ENCODE measurements at regions not wholly inside any gene's neighbourhood (a gene's known extent, or its start where the extent isn't known, plus 50 kb on each side); places are given as distances from the start of the nearest gene placed in this dataset.

DNA sequence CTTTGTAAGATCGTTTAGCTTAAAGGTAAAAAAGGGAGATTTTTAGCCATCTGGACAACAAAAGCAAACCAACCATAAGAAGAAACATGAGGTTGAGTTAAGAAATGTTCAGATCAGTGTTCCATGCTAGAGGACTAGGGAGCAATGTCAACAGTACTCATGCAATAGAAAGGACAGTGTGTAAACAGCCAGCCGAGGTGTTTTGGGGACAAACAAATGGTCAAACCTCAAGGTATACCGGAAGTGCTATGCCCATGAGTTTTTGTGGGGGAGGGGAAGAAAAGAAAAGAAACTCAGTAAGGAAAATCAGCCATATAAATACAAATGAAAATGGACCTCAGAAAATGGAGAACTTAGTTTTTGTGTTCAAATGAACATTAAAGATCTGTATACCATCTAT, 289.5 kb upstream of the GRM7 start:
- Mint-ChIP-seq H3K4me3 (ENCODE audit: unreplicated experiment) (no peak overlapping the region), H3K4me1 (ENCODE audit: unreplicated experiment) (no peaks in the 10 kb centered on the region), H3K27me3 (ENCODE audit: unreplicated experiment) (no peaks in the 10 kb centered on the region), H3K9me3 (ENCODE audit: unreplicated experiment) (peaks cover 27% of the 10 kb centered on the region), H3K36me3 (ENCODE audit: unreplicated experiment) (no peaks in the 10 kb centered on the region), H3K27ac (ENCODE audit: unreplicated experiment) (no peak overlapping the region)
- TF ChIP-seq, protein P1, sequence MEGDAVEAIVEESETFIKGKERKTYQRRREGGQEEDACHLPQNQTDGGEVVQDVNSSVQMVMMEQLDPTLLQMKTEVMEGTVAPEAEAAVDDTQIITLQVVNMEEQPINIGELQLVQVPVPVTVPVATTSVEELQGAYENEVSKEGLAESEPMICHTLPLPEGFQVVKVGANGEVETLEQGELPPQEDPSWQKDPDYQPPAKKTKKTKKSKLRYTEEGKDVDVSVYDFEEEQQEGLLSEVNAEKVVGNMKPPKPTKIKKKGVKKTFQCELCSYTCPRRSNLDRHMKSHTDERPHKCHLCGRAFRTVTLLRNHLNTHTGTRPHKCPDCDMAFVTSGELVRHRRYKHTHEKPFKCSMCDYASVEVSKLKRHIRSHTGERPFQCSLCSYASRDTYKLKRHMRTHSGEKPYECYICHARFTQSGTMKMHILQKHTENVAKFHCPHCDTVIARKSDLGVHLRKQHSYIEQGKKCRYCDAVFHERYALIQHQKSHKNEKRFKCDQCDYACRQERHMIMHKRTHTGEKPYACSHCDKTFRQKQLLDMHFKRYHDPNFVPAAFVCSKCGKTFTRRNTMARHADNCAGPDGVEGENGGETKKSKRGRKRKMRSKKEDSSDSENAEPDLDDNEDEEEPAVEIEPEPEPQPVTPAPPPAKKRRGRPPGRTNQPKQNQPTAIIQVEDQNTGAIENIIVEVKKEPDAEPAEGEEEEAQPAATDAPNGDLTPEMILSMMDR (IDR thresholded peaks at IDR 0.05) = no peak
- no peak for DNase-seq (ENCODE audit: extremely low spot score, unreplicated experiment)

DNA sequence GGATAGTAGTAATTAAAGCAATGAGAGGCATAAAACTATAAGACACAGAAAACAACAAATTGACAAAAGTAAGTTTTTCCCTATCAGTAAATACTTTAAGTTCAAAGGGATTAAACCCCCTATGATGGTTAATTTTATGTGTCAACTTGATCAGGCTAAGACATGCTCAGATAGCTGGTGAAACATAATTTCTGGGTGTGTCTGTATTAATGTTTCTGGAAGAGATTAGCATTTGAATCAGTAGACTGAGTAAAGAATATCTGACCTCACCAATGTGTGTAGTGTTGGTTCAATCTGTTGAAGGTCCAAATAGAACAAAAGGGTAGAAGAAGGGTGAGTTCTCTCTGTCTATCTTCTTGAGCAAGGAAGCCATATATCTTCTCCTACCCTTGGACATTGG, 283.3 kb upstream of the GRM7 start:
- peaks cover 30% of the 10 kb centered on the region for H3K9me3 Mint-ChIP-seq (ENCODE audit: unreplicated experiment)
- H3K4me3 Mint-ChIP-seq (ENCODE audit: unreplicated experiment) = no peak overlapping the region
- no peaks in the 10 kb centered on the region for H3K27me3 Mint-ChIP-seq (ENCODE audit: unreplicated experiment)
- H3K27ac Mint-ChIP-seq (ENCODE audit: unreplicated experiment) = no peak overlapping the region
- TF ChIP-seq, protein P1 (IDR thresholded peaks at IDR 0.05) = no peak
- no peak for DNase-seq (ENCODE audit: extremely low spot score, unreplicated experiment)
- no peaks in the 10 kb centered on the region for H3K36me3 Mint-ChIP-seq (ENCODE audit: unreplicated experiment)
- H3K4me1 Mint-ChIP-seq (ENCODE audit: unreplicated experiment) = no peaks in the 10 kb centered on the region

DNA sequence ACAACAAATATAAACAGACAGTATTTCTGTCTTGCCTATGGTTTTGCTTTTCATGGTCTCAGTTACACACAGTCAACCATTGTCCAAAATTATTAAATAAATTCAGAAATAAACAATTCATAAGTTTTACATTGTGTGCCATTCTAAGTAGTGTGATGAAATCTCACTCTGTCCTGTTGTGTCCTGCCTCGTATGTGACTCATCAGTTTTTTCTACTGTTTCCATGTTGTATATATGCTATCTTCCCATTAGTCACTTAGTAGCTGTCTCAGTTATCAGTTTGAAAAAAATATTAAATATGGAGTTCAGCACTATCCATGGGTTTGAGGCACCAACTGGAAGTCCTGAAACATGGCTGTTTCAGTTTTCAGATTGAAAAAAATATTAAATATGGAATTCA, 282.4 kb upstream of the GRM7 start:
- Mint-ChIP-seq H3K36me3 (ENCODE audit: unreplicated experiment) (no peaks in the 10 kb centered on the region), H3K9me3 (ENCODE audit: unreplicated experiment) (peaks cover 34% of the 10 kb centered on the region), H3K27ac (ENCODE audit: unreplicated experiment) (no peak overlapping the region), H3K27me3 (ENCODE audit: unreplicated experiment) (no peaks in the 10 kb centered on the region), H3K4me1 (ENCODE audit: unreplicated experiment) (no peaks in the 10 kb centered on the region), H3K4me3 (ENCODE audit: unreplicated experiment) (no peak overlapping the region)
- TF ChIP-seq, protein P1 (IDR thresholded peaks at IDR 0.05) = no peak
- no peak for DNase-seq (ENCODE audit: extremely low spot score, unreplicated experiment)

DNA sequence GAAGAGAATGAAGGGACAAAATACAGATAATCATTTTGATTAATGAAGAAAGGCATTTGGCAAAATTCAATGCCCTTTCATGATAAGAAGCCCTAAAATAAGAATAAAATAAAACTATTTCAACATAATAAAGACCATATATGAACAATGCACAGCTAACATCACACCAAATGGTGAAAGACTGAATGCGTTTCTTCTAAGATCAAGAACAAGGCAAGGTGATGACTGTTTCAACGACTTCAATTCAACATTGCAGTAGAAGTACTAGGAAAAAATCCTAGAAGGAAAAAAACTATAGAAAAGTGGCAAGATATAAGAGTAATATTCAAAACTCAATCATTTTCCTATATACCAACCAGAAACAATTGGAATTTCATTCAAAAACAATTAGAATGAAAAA, 280.1 kb upstream of the GRM7 start:
- H3K27ac Mint-ChIP-seq (ENCODE audit: unreplicated experiment) = no peak overlapping the region
- H3K27me3 Mint-ChIP-seq (ENCODE audit: unreplicated experiment) = no peaks in the 10 kb centered on the region
- no peaks in the 10 kb centered on the region for H3K4me1 Mint-ChIP-seq (ENCODE audit: unreplicated experiment)
- no peak for DNase-seq (ENCODE audit: extremely low spot score, unreplicated experiment)
- no peaks in the 10 kb centered on the region for H3K36me3 Mint-ChIP-seq (ENCODE audit: unreplicated experiment)
- H3K9me3 Mint-ChIP-seq (ENCODE audit: unreplicated experiment) = peaks cover 35% of the 10 kb centered on the region
- no peak overlapping the region for H3K4me3 Mint-ChIP-seq (ENCODE audit: unreplicated experiment)
- TF ChIP-seq, protein P1 (IDR thresholded peaks at IDR 0.05) = no peak

DNA sequence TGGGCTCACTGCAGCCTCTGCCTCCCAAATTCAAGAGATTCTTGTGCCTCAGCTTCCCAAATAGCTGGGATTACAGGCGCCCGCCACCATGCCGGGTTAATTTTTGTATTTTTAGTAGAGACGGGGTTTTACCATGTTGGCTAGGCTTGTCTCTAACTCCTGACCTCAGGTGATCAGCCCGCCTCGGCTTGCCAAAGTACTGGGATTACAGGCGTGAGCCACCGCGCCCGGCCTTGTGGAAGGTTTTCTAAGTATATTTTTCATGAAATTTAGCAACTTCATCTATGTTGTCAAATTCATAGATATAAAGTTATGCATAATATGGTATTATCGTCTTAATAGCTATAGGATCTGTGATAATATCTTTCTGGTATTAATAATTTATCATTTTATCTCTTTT, 275.6 kb upstream of the GRM7 start:
- Mint-ChIP-seq H3K4me1 (ENCODE audit: unreplicated experiment) (no peaks in the 10 kb centered on the region), H3K9me3 (ENCODE audit: unreplicated experiment) (peaks cover 55% of the 10 kb centered on the region), H3K36me3 (ENCODE audit: unreplicated experiment) (no peaks in the 10 kb centered on the region), H3K27me3 (ENCODE audit: unreplicated experiment) (no peaks in the 10 kb centered on the region), H3K4me3 (ENCODE audit: unreplicated experiment) (no peak overlapping the region), H3K27ac (ENCODE audit: unreplicated experiment) (no peak overlapping the region)
- TF ChIP-seq, protein P1 (IDR thresholded peaks at IDR 0.05) = no peak
- no peak for DNase-seq (ENCODE audit: extremely low spot score, unreplicated experiment)

Data from osteocyte (in vitro differentiated cells).